Suppressor macrophage (primary cell): ENCODE measurements at regions not wholly inside any gene's neighbourhood (a gene's known extent, or its start where the extent isn't known, plus 50 kb on each side); places are given as distances from the start of the nearest gene placed in this dataset.

ENCODE experiments used
- DNase-seq, 4 experiments: peaks; one replicate each; pipeline ENCODE4 v3.0.0-alpha.2; 2020 to 2022

- DNase-seq: no peak
Measured at GRCh38 chr16:85380002-85380395, 233.1 kb upstream of the GSE1 start.

- no peak for DNase-seq
Measured at GRCh38 chr16:85380905-85381737, 232.0 kb upstream of the GSE1 start.

- DNase-seq: no peak
Measured at GRCh38 chr16:85381738-85382592, 231.2 kb upstream of the GSE1 start.

- DNase-seq: no peak
Measured at GRCh38 chr16:85382717-85383118, 230.4 kb upstream of the GSE1 start.

GRCh38 chr16:85383836-85384832 is 229.0 kb upstream of the GSE1 start:
- DNase-seq: peak in 1 of 4 experiments; percentile 40

- no peak for DNase-seq
Measured at GRCh38 chr16:85384833-85385462, 228.2 kb upstream of the GSE1 start.

GRCh38 chr16:85385463-85386331 is 227.4 kb upstream of the GSE1 start:
- no peak for DNase-seq

GRCh38 chr16:85386467-85387170 is 226.5 kb upstream of the GSE1 start:
- DNase-seq: no peak

- no peak for DNase-seq
Measured at GRCh38 chr16:85387171-85387507, 226.0 kb upstream of the GSE1 start.

- no peak for DNase-seq
Measured at GRCh38 chr16:85387731-85388295, 225.3 kb upstream of the GSE1 start.

- no peak for DNase-seq
Measured at GRCh38 chr16:85389679-85390470, 223.2 kb upstream of the GSE1 start.

- DNase-seq: no peak
Measured at GRCh38 chr16:85390511-85391174, 222.5 kb upstream of the GSE1 start.

GRCh38 chr16:85391175-85391707 is 221.9 kb upstream of the GSE1 start:
- DNase-seq: no peak

- DNase-seq: no peak
Measured at GRCh38 chr16:85391769-85392583, 221.1 kb upstream of the GSE1 start.

- DNase-seq: no peak
Measured at GRCh38 chr16:85392756-85393673, 220.1 kb upstream of the GSE1 start.
